CD14-positive monocyte (primary cell): ENCODE measurements at regions not wholly inside any gene's neighbourhood (a gene's known extent, or its start where the extent isn't known, plus 50 kb on each side); places are given as distances from the start of the nearest gene placed in this dataset.

Experiments used
- DNase-seq, 3 donors: peaks; one replicate each; pipeline ENCODE4 v3.0.0-alpha.2; 2011 to 2022
- H2AFZ ChIP-seq: 2 replicates; pipeline ENCODE4 v1.6.0; 2012; ENCODE audit warnings: mild to moderate bottlenecking, low read depth, low read length, inconsistent platforms; ENCODE audit not compliant: insufficient read depth, poor library complexity, severe bottlenecking
- H3K27ac ChIP-seq, 2 donors: 1 replicate in 1 of 2; 2 replicates in 1 of 2; pipeline ENCODE4 v1.5.1; 2012 to 2013; ENCODE audit warnings: low read length in 2 of 2, control low read depth in 1 of 2, inconsistent platforms in 1 of 2, low read depth in 1 of 2, mild to moderate bottlenecking in 1 of 2
- H3K27me3 ChIP-seq, 2 donors: one replicate each; pipeline versions ENCODE4 v1.6.0 to v1.6.1; 2011 to 2013; ENCODE audit warnings: low read length in 2 of 2; ENCODE audit not compliant: control insufficient read depth in 2 of 2, insufficient read depth in 2 of 2
- H3K36me3 ChIP-seq, 2 donors: replicated peaks in 1 of 2; 1 replicate in 1 of 2; 2 replicates in 1 of 2; pipeline versions ENCODE4 v1.5.1 to v1.6.1; 2012 to 2013; ENCODE audit warnings: low read length in 2 of 2, control low read depth in 1 of 2, inconsistent platforms in 1 of 2, mild to moderate bottlenecking in 1 of 2; ENCODE audit not compliant: insufficient read depth in 2 of 2, control insufficient read depth in 1 of 2
- H3K4me1 ChIP-seq, 2 donors: 1 replicate in 1 of 2; 2 replicates in 1 of 2; pipeline versions ENCODE4 v1.5.1 to v1.6.1; 2012 to 2013; ENCODE audit warnings: low read length in 2 of 2, control low read depth in 1 of 2, inconsistent platforms in 1 of 2, mild to moderate bottlenecking in 1 of 2, moderate library complexity in 1 of 2; ENCODE audit not compliant: insufficient read depth in 2 of 2, control insufficient read depth in 1 of 2
- H3K4me2 ChIP-seq: replicated peaks from 2 replicates; pipeline ENCODE3; 2012; ENCODE audit warnings: low read length, moderate library complexity, mild to moderate bottlenecking; ENCODE audit not compliant: poor library complexity, severe bottlenecking; ENCODE audit errors: extremely low read depth
- H3K4me3 ChIP-seq, 3 experiments: fragments of 200-600 bp in 1 of 3; sonication (generic) in 1 of 3; replicated peaks in 1 of 3; 1 replicate in 2 of 3; 2 replicates in 1 of 3; pipeline ENCODE4 v1.5.1; 2011 to 2013; ENCODE audit warnings: low read length in 3 of 3, mild to moderate bottlenecking in 3 of 3, control low read depth in 2 of 3, low read depth in 2 of 3, inconsistent platforms in 1 of 3, moderate library complexity in 1 of 3
- H3K79me2 ChIP-seq: 2 replicates; pipeline ENCODE4 v1.6.0; 2012; ENCODE audit warnings: mild to moderate bottlenecking, control low read depth, inconsistent platforms, low read length, moderate library complexity; ENCODE audit not compliant: insufficient read depth
- H3K9ac ChIP-seq: 2 replicates; pipeline ENCODE4 v1.6.0; 2017; ENCODE audit warnings: low read length, mild to moderate bottlenecking; ENCODE audit not compliant: insufficient read depth, poor library complexity, severe bottlenecking
- H3K9me3 ChIP-seq, 2 donors: replicated peaks in 1 of 2; 1 replicate in 1 of 2; 2 replicates in 1 of 2; pipeline versions ENCODE4 v1.5.1 to v1.6.1; 2012 to 2013; ENCODE audit warnings: low read length in 2 of 2, control low read depth in 1 of 2; ENCODE audit not compliant: control insufficient read depth in 1 of 2, insufficient read depth in 1 of 2
- H4K20me1 ChIP-seq: 2 replicates; pipeline ENCODE4 v1.6.0; 2012; ENCODE audit warnings: mild to moderate bottlenecking, low read length, control low read depth, moderate library complexity; ENCODE audit not compliant: insufficient read depth
- H3K27ac Mint-ChIP-seq, 7 donors: one replicate each; pipeline ENCODE4 v1.8.0; 2020; ENCODE audit warnings: mild to moderate bottlenecking in 7 of 7, mixed read lengths in 7 of 7, moderate library complexity in 6 of 7, inconsistent platforms in 2 of 7
- H3K27me3 Mint-ChIP-seq, 3 donors: one replicate each; pipeline ENCODE4 v1.8.0; 2021 to 2022; ENCODE audit warnings: low read depth in 3 of 3, mild to moderate bottlenecking in 3 of 3, mixed read lengths in 3 of 3, moderate library complexity in 3 of 3, inconsistent platforms in 1 of 3
- H3K36me3 Mint-ChIP-seq, 2 donors: one replicate each; pipeline ENCODE4 v1.8.0; 2020; ENCODE audit warnings: mixed read lengths in 2 of 2, inconsistent platforms in 1 of 2, mild to moderate bottlenecking in 1 of 2
- H3K4me1 Mint-ChIP-seq: one replicate; pipeline ENCODE4 v1.8.0; 2020; ENCODE audit warnings: mild to moderate bottlenecking, mixed read lengths
- H3K4me3 Mint-ChIP-seq, 2 donors: one replicate each; pipeline ENCODE4 v1.8.0; 2020; ENCODE audit warnings: mild to moderate bottlenecking in 2 of 2, mixed read lengths in 2 of 2, moderate library complexity in 1 of 2
- H3K9me3 Mint-ChIP-seq, 7 donors: one replicate each; pipeline ENCODE4 v1.8.0; 2020 to 2022; ENCODE audit warnings: mixed read lengths in 7 of 7, mild to moderate bottlenecking in 6 of 7, moderate library complexity in 6 of 7, inconsistent platforms in 2 of 7
- CTCF ChIP-seq: fragments of 200-600 bp; IDR thresholded peaks from one replicate; pipeline ENCODE4 v1.8.0; 2022; ENCODE audit warnings: antibody characterized with exemption, mild to moderate bottlenecking
- WGBS: methylation state at CpG from one replicate; pipeline ENCODE4 v1.1.5; 2013; ENCODE audit warnings: missing lambda C conversion rate; ENCODE audit not compliant: insufficient coverage; 5-methylcytosine and 5-hydroxymethylcytosine counted together
- intact Hi-C, 2 donors: fragments of 100-400 bp; cut with micrococcal nuclease; formaldehyde crosslinking; loops; one replicate each; pipeline versions ENCODE4 v1.15.0 to v1.15.1; 2023

DNA sequence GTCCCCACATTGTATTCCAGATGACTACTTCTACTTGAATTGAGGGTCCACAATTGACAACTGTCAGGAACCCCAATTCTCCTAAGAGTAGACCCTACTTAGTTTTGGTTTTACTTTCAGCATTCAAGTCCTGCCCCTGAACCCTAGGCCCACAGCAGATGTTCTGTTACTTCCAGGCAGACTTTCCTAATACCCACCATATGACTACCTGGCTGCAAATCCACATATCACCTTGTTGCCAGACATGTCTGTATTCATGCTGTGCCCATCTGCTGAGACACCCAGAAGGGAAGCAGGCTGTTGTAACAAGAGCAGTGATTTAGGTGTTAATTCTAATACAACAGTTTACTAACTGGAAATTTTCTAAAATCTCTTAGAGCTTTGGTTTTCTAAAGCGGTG, 235.1 kb upstream of the CCDC54 start:
- H3K36me3 Mint-ChIP-seq: no peaks in the 10 kb centered on the region
- Histone ChIP-seq H3K27me3 (no peaks in the 10 kb centered on the region), H3K27ac (no peak overlapping the region), H3K4me2 (no peak overlapping the region), H3K4me3 (no peak overlapping the region), H3K36me3 (no peaks in the 10 kb centered on the region), H4K20me1 (no peaks in the 10 kb centered on the region), H3K9ac (no peak overlapping the region), H2AFZ (no peak overlapping the region), H3K9me3 (peaks cover 6 to 11% of the 10 kb centered on the region in 2 donors), H3K4me1 (no peaks in the 10 kb centered on the region), H3K79me2 (no peaks in the 10 kb centered on the region)
- no peak overlapping the region for H3K27ac Mint-ChIP-seq
- H3K27me3 Mint-ChIP-seq: peaks cover 0 to 2% (median 0%) of the 10 kb centered on the region in 3 donors
- TF ChIP-seq CTCF: no peak
- no peak overlapping the region for H3K4me3 Mint-ChIP-seq
- WGBS: no CpG with 5 or more reads among the region's 1 CpG
- peaks cover 19 to 31% (median 24%) of the 10 kb centered on the region in 7 donors for H3K9me3 Mint-ChIP-seq
- H3K4me1 Mint-ChIP-seq: no peaks in the 10 kb centered on the region
- DNase-seq: no peak
- intact Hi-C loops: no loop called here

GRCh38 chr3:107142786-107143575, 234.3 kb upstream of the CCDC54 start:
- DNase-seq: no peak
- Histone ChIP-seq H4K20me1 (no peaks in the 10 kb centered on the region), H2AFZ (no peak overlapping the region), H3K4me1 (no peaks in the 10 kb centered on the region), H3K4me2 (no peak overlapping the region), H3K9me3 (peaks cover 6 to 11% of the 10 kb centered on the region in 2 donors), H3K4me3 (no peak overlapping the region), H3K27me3 (no peaks in the 10 kb centered on the region), H3K36me3 (no peaks in the 10 kb centered on the region), H3K79me2 (no peaks in the 10 kb centered on the region), H3K27ac (no peak overlapping the region), H3K9ac (no peak overlapping the region)
- intact Hi-C loops: no loop called here
- H3K27ac Mint-ChIP-seq: no peak overlapping the region
- no peaks in the 10 kb centered on the region for H3K4me1 Mint-ChIP-seq
- H3K36me3 Mint-ChIP-seq: no peaks in the 10 kb centered on the region
- no peak for TF ChIP-seq CTCF
- 94% methylated on average over 2 of the region's 4 CpGs for WGBS
- H3K9me3 Mint-ChIP-seq: peaks cover 15 to 31% (median 24%) of the 10 kb centered on the region in 7 donors
- no peak overlapping the region for H3K4me3 Mint-ChIP-seq
- H3K27me3 Mint-ChIP-seq: peaks cover 0 to 2% (median 0%) of the 10 kb centered on the region in 3 donors
